Erythroblast (primary cell): ENCODE measurements at regions not wholly inside any gene's neighbourhood (a gene's known extent, or its start where the extent isn't known, plus 50 kb on each side); places are given as distances from the start of the nearest gene placed in this dataset.

ENCODE experiments used
- GATA1 ChIP-seq: IDR thresholded peaks from 2 replicates; pipeline ENCODE4 v1.6.1; 2011; ENCODE audit warnings: low read depth, mild to moderate bottlenecking, control low read depth, low read length, moderate library complexity
- POLR2A ChIP-seq: IDR thresholded peaks from 2 replicates; pipeline ENCODE4 v1.6.1; 2011; ENCODE audit warnings: mild to moderate bottlenecking, low read length

DNA sequence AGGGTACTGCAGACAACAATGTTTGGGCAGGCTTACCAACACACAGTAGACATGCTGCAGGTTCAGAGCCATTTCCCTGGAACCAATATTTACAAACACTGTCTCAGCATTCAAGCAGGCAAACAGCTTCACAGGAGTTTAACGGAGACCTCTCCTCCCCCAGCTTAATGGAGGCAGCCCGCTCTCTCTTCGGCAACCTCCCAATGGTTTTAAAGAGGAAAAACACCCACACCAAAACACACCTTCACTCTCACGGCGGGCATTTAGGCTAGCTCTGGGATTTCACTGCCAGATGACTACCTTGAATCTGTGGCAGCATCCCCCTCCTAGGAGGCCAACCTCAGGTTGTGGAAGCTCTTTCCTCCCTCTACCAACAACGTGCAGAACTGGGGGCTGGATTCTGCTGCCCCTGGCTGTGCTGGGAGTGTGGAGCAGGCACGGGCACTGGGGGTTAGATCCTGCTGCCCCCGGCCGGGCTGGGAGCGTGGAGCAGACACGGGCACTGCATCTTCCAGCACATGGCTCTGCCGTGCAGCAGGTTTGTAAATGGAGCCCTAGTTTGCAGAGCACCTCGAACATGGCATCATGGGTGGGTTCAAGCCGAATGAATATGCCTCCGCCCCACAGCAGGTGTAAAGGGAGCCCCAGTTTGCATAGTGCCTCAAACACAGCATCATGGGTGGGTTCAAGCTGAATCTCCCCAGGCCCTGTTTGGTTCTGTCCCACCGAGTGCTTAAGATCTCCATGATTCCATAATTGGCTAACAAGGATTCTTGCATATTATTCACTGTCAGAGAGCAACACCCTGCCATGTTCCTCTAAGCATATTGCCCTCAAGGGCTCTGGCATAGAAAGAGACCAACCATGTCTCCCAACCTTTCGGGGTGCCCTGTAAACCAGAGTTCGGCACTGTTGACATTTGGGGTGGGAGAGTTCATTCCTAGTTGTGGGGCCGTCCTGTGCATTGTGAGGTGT is 86.4 kb downstream of the RBFOX3 start:
- TF ChIP-seq POLR2A = no peak
- TF ChIP-seq GATA1 = no peak
